ENCODE measurements at regions not wholly inside any gene's neighbourhood (a gene's known extent, or its start where the extent isn't known, plus 50 kb on each side); places are given as distances from the start of the nearest gene placed in this dataset.

DNA sequence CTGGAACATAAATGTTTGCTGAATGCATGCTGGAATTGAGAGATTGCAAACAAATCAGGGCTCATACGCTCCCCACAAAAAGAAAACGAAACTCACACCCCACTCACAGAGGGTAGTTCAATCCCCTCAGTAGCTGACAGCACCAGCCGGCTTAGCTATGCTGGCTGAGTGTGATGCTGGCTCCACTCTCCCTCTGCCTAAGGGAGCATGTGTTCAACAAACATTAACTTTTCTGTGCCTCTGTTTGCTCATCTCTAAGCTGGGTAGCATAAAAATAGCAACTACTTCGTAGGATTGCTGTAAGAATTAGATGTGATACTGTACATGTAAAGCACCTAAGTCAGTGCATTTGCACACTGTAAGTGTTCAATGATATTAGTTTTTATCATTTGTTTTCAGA is 282.6 kb downstream of the FOXO1 start:
- Histone ChIP-seq H3K4me3 (replicated peaks in 1 of 3; ENCODE audit: low read depth in 2 of 3, low read length in 3 of 3) (no peak overlapping the region), H4K20me1 (ENCODE audit: insufficient read depth, low read length) (no peaks in the 10 kb centered on the region), H3K27ac (ENCODE audit: low read depth in 1 of 2, low read length in 2 of 2) (no peak overlapping the region), H3K4me2 (replicated peaks; ENCODE audit: extremely low read depth, low read length, poor library complexity, severe bottlenecking) (no peak overlapping the region), H3K9ac (ENCODE audit: insufficient read depth, low read length, poor library complexity, severe bottlenecking) (no peak overlapping the region), H3K9me3 (replicated peaks in 1 of 2; ENCODE audit: control insufficient read depth in 1 of 2, insufficient read depth in 1 of 2, low read length in 2 of 2) (no peaks in the 10 kb centered on the region), H3K79me2 (ENCODE audit: insufficient read depth, low read length) (no peaks in the 10 kb centered on the region), H3K36me3 (replicated peaks in 1 of 2; ENCODE audit: control insufficient read depth in 1 of 2, insufficient read depth in 2 of 2, low read length in 2 of 2) (no peaks in the 10 kb centered on the region), H3K27me3 (ENCODE audit: control insufficient read depth in 2 of 2, insufficient read depth in 2 of 2, low read length in 2 of 2) (no peaks in the 10 kb centered on the region), H3K4me1 (ENCODE audit: control insufficient read depth in 1 of 2, insufficient read depth in 2 of 2, low read length in 2 of 2) (peaks cover 6 to 7% of the 10 kb centered on the region in 2 donors), H2AFZ (ENCODE audit: insufficient read depth, low read depth, low read length, poor library complexity, severe bottlenecking) (no peak overlapping the region)
- peaks cover 13% of the 10 kb centered on the region for H3K4me1 Mint-ChIP-seq
- DNase-seq: no peak
- TF ChIP-seq, protein P1, sequence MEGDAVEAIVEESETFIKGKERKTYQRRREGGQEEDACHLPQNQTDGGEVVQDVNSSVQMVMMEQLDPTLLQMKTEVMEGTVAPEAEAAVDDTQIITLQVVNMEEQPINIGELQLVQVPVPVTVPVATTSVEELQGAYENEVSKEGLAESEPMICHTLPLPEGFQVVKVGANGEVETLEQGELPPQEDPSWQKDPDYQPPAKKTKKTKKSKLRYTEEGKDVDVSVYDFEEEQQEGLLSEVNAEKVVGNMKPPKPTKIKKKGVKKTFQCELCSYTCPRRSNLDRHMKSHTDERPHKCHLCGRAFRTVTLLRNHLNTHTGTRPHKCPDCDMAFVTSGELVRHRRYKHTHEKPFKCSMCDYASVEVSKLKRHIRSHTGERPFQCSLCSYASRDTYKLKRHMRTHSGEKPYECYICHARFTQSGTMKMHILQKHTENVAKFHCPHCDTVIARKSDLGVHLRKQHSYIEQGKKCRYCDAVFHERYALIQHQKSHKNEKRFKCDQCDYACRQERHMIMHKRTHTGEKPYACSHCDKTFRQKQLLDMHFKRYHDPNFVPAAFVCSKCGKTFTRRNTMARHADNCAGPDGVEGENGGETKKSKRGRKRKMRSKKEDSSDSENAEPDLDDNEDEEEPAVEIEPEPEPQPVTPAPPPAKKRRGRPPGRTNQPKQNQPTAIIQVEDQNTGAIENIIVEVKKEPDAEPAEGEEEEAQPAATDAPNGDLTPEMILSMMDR (IDR thresholded peaks at IDR 0.05): no peak
- intact Hi-C loops (cut with micrococcal nuclease): no loop called here
- H3K4me3 Mint-ChIP-seq: no peak overlapping the region
- no CpG with 5 or more reads among the region's 4 CpGs for WGBS (ENCODE audit: insufficient coverage)
- peaks cover 0 to 2% of the 10 kb centered on the region in 2 donors for H3K36me3 Mint-ChIP-seq
- peaks cover 0 to 7% (median 2%) of the 10 kb centered on the region in 3 donors for H3K27me3 Mint-ChIP-seq (ENCODE audit: low read depth in 3 of 3)
- H3K27ac Mint-ChIP-seq: no peak overlapping the region
- peaks cover 0 to 5% (median 0%) of the 10 kb centered on the region in 7 donors for H3K9me3 Mint-ChIP-seq

- H3K4me2 ChIP-seq (replicated peaks; ENCODE audit: extremely low read depth, low read length, poor library complexity, severe bottlenecking): no peak overlapping the region
- H3K27ac Mint-ChIP-seq: no peak overlapping the region
- H3K79me2 ChIP-seq (ENCODE audit: insufficient read depth, low read length): no peaks in the 10 kb centered on the region
- H3K36me3 Mint-ChIP-seq: peaks cover 0 to 2% of the 10 kb centered on the region in 2 donors
- 100% methylated on average over 3 of the region's 6 CpGs for WGBS (ENCODE audit: insufficient coverage)
- no peaks in the 10 kb centered on the region for H3K27me3 ChIP-seq (ENCODE audit: control insufficient read depth in 2 of 2, insufficient read depth in 2 of 2, low read length in 2 of 2)
- TF ChIP-seq, protein P1 (IDR thresholded peaks at IDR 0.05): no peak
- H3K27ac ChIP-seq (ENCODE audit: low read depth in 1 of 2, low read length in 2 of 2): no peak overlapping the region
- H3K36me3 ChIP-seq (replicated peaks in 1 of 2; ENCODE audit: control insufficient read depth in 1 of 2, insufficient read depth in 2 of 2, low read length in 2 of 2): no peaks in the 10 kb centered on the region
- no peaks in the 10 kb centered on the region for H4K20me1 ChIP-seq (ENCODE audit: insufficient read depth, low read length)
- peaks cover 0 to 5% (median 0%) of the 10 kb centered on the region in 7 donors for H3K9me3 Mint-ChIP-seq
- intact Hi-C loops (cut with micrococcal nuclease): no loop called here
- no peak for DNase-seq
- no peak overlapping the region for H3K4me3 ChIP-seq (replicated peaks in 1 of 3; ENCODE audit: low read depth in 2 of 3, low read length in 3 of 3)
- no peak overlapping the region for H3K9ac ChIP-seq (ENCODE audit: insufficient read depth, low read length, poor library complexity, severe bottlenecking)
- no peak overlapping the region for H2AFZ ChIP-seq (ENCODE audit: insufficient read depth, low read depth, low read length, poor library complexity, severe bottlenecking)
- no peak overlapping the region for H3K4me3 Mint-ChIP-seq
- H3K27me3 Mint-ChIP-seq (ENCODE audit: low read depth in 3 of 3): peaks cover 0 to 7% (median 0%) of the 10 kb centered on the region in 3 donors
- peaks cover 7 to 14% of the 10 kb centered on the region in 2 donors for H3K4me1 ChIP-seq (ENCODE audit: control insufficient read depth in 1 of 2, insufficient read depth in 2 of 2, low read length in 2 of 2)
- H3K4me1 Mint-ChIP-seq: peaks cover 16% of the 10 kb centered on the region
- no peaks in the 10 kb centered on the region for H3K9me3 ChIP-seq (replicated peaks in 1 of 2; ENCODE audit: control insufficient read depth in 1 of 2, insufficient read depth in 1 of 2, low read length in 2 of 2)
These were observed 281.2 kb downstream of the FOXO1 start for GRCh38 chr13:40384976-40385857.
